ENCODE measurements at regions not wholly inside any gene's neighbourhood (a gene's known extent, or its start where the extent isn't known, plus 50 kb on each side); places are given as distances from the start of the nearest gene placed in this dataset.
"Not testable (repeated sequence)": the region's sequence is repeated elsewhere in the genome, so short reads cannot be mapped to it uniquely, and the experiment has no call there.

DNA sequence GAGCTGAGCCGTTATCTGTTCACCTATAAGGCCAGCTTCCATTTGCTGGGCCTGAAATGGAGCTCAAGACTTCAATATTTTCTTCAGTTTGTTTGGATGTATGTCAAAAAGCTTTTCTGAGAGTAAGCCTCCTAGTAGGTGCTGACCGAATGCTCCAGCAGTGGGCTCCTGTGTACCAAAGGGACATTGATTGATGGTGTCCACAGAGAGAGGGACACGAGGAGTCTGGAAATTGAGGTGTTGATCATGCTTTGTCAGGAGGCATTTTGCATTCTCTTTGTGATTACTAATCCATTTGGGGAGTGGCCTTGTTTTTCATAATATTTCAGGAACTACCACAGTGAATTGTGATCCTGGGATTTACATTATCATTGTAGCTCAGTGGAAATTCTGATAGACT lies 107.7 kb upstream of the SLC38A2 start:
- H3K36me3 ChIP-seq: no peaks in the 10 kb centered on the region
- H3K9me3 ChIP-seq: no peaks in the 10 kb centered on the region
- H3K27me3 ChIP-seq: no peaks in the 10 kb centered on the region
- 83% methylated on average over 3 of the region's 3 CpGs for WGBS
- no peak overlapping the region for H3K27ac ChIP-seq
- DNase-seq (ENCODE audit: low spot score in 2 of 2): no peak
- TF ChIP-seq, protein P1, sequence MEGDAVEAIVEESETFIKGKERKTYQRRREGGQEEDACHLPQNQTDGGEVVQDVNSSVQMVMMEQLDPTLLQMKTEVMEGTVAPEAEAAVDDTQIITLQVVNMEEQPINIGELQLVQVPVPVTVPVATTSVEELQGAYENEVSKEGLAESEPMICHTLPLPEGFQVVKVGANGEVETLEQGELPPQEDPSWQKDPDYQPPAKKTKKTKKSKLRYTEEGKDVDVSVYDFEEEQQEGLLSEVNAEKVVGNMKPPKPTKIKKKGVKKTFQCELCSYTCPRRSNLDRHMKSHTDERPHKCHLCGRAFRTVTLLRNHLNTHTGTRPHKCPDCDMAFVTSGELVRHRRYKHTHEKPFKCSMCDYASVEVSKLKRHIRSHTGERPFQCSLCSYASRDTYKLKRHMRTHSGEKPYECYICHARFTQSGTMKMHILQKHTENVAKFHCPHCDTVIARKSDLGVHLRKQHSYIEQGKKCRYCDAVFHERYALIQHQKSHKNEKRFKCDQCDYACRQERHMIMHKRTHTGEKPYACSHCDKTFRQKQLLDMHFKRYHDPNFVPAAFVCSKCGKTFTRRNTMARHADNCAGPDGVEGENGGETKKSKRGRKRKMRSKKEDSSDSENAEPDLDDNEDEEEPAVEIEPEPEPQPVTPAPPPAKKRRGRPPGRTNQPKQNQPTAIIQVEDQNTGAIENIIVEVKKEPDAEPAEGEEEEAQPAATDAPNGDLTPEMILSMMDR (IDR thresholded peaks at IDR 0.05): no peak
- no peak for TF ChIP-seq POLR2AphosphoS5 (IDR thresholded peaks at IDR 0.05)
- TF ChIP-seq EP300 (IDR thresholded peaks at IDR 0.05): no peak
- H3K4me1 ChIP-seq: peaks cover 4% of the 10 kb centered on the region
- no peak overlapping the region for H3K4me3 ChIP-seq

DNA sequence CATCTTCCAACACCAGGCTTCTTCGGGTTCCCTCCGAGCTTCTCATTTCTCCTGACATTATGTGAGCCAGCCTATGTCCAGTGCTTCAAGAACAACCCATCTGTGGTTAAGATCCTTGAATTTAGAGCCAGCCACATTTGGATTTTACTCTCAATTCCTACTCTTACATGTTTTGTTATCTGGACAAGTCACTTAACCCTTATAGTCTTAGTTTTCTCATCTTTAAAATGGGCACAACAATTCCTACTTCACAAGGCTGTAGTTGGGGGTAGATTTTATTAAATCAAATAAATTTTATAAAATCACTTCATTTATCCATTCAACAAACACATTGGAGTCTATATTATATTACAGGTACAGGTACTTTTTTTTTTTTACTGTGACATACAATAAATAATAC lies 105.5 kb upstream of the SLC38A2 start:
- WGBS: 89% methylated on average over 2 of the region's 2 CpGs
- Histone ChIP-seq H3K9me3 (no peaks in the 10 kb centered on the region), H3K27ac (no peak overlapping the region), H3K4me1 (peaks cover 15% of the 10 kb centered on the region), H3K4me3 (no peak overlapping the region), H3K36me3 (no peaks in the 10 kb centered on the region), H3K27me3 (no peaks in the 10 kb centered on the region)
- no peak for TF ChIP-seq EP300 (IDR thresholded peaks at IDR 0.05)
- TF ChIP-seq POLR2AphosphoS5 (IDR thresholded peaks at IDR 0.05): no peak
- TF ChIP-seq POLR2A (IDR thresholded peaks at IDR 0.05): no peak
- TF ChIP-seq, protein P1 (IDR thresholded peaks at IDR 0.05): no peak
- DNase-seq (ENCODE audit: low spot score in 2 of 2): no peak

DNA sequence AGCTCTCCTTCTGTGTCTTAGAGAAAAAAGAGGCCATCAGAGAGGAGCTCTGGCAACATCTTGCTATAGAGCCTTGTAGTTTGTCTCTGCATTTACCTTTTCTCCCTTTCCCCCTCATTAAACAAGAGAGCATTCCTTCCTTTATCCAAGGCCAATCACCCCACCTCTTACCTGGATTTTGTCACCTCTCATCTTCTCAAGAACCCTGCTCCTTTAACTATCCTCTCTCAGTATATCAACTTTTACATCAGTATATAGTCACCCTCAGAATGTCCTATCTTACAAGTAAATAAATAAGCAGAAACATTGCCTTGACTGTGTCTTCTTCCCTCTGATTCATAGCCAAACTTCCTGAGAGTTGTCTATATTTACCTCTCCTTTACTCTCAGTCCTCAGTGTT lies 105.0 kb upstream of the SLC38A2 start:
- H3K4me3 ChIP-seq: no peak overlapping the region
- H3K9me3 ChIP-seq: no peaks in the 10 kb centered on the region
- no peak for TF ChIP-seq POLR2AphosphoS5 (IDR thresholded peaks at IDR 0.05)
- no peak for TF ChIP-seq EP300 (IDR thresholded peaks at IDR 0.05)
- TF ChIP-seq, protein P1 (IDR thresholded peaks at IDR 0.05): no peak
- TF ChIP-seq POLR2A (IDR thresholded peaks at IDR 0.05): no peak
- no peak overlapping the region for H3K27ac ChIP-seq
- no peaks in the 10 kb centered on the region for H3K36me3 ChIP-seq
- peaks cover 20% of the 10 kb centered on the region for H3K4me1 ChIP-seq
- no peaks in the 10 kb centered on the region for H3K27me3 ChIP-seq
- DNase-seq (ENCODE audit: low spot score in 2 of 2): no peak

DNA sequence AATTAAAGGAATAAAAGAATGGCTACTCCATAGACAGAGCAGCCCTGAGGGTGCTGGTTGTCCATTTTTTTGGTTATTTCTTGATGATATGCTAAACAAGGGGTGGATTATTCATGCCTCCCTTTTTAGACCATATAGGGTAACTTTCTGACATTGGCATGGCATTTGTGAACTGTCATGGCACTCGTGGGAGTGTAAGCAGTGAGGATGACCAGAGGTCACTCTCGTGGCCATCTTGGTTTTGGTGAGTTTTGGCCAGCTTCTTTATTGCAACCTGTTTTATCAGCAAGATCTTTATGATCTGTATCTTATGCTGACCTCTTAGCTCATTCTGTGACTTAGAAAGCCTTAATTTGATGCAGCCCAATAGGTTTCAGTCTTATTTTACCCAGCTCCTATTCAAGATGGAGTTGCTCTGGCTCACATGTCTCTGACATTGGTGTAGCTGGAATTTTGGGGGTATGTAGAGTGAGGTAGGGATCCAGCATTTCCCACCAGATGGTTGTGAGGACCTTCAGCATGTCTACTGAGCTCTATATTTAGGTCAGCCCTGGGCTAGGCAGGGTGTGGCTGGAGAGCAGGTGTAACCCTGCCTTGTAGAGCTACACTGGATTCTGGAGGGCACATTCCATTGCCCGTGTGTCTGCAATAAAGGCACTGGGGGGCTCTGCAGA lies 103.5 kb upstream of the SLC38A2 start:
- WGBS: 84% methylated on average over 3 of the region's 3 CpGs
- DNase-seq (ENCODE audit: low spot score in 2 of 2): no peak
- H3K27ac ChIP-seq: no peak overlapping the region

DNA sequence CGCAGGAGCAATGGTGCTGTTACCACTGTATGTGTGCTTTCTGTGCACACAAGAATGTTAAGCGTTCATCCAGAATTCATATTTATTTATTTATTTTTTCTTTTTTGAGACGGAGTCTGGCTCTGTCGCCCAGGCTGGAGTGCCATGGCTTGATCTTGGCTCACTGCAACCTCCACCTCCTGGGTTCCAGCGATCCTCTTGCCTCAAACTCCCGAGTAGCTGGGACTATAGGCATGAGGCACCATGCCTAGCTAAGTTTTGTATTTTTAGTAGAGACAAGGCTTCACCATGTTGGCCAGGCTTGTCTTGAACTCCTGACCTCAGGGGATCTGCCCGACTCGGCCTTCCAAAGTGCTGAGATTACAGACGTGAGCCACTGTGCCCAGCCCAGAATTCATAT lies 101.8 kb upstream of the SLC38A2 start:
- not testable (repeated sequence) for H3K4me3 ChIP-seq; H3K36me3 ChIP-seq; DNase-seq (ENCODE audit: low spot score in 2 of 2); H3K9me3 ChIP-seq; H3K27me3 ChIP-seq
- 93% methylated on average over 9 of the region's 9 CpGs for WGBS
- Histone ChIP-seq H3K4me1 (peaks cover 24% of the 10 kb centered on the region), H3K27ac (peak overlapping the region; percentile 72)

More for the DNA sequence above, 103.5 kb upstream of the SLC38A2 start:
- Histone ChIP-seq H3K9me3 (no peaks in the 10 kb centered on the region), H3K4me3 (no peak overlapping the region), H3K4me1 (peaks cover 24% of the 10 kb centered on the region), H3K27me3 (no peaks in the 10 kb centered on the region), H3K36me3 (no peaks in the 10 kb centered on the region)
- no peak for TF ChIP-seq POLR2A (IDR thresholded peaks at IDR 0.05)
- no peak for TF ChIP-seq EP300 (IDR thresholded peaks at IDR 0.05)
- TF ChIP-seq, protein P1 (IDR thresholded peaks at IDR 0.05): no peak
- TF ChIP-seq POLR2AphosphoS5 (IDR thresholded peaks at IDR 0.05): no peak
